ENCODE measurements at regions not wholly inside any gene's neighbourhood (a gene's known extent, or its start where the extent isn't known, plus 50 kb on each side); places are given as distances from the start of the nearest gene placed in this dataset.

DNA sequence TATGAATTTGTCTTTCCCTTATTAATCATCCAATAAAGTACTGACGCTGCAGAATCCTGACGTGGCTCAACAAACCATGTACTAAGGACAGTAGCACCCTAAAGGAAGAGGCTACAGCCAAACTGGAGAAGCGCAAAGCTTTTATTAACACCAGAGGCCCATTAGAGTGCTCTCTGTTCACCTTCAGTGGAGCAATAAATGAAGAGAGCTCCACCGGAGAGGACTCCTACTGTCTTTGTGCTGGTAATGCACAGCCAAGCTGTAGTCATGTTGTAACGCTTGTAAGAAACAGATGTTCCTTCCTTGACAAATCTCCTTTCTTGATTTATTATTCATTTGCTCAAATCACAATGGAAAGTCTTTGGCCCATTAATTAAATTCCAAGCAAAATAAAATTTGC, 220.7 kb upstream of the RRP15 start:
- H3K9me2 ChIP-seq (replicated peaks; ENCODE audit: insufficient read depth, low read length), result no peaks in the 10 kb centered on the region
- no peak overlapping the region for H2AFZ ChIP-seq (ENCODE audit: low read depth, low read length, severe bottlenecking)
- H3K9me3 ChIP-seq (ENCODE audit: insufficient read depth, low read length), result no peaks in the 10 kb centered on the region

DNA sequence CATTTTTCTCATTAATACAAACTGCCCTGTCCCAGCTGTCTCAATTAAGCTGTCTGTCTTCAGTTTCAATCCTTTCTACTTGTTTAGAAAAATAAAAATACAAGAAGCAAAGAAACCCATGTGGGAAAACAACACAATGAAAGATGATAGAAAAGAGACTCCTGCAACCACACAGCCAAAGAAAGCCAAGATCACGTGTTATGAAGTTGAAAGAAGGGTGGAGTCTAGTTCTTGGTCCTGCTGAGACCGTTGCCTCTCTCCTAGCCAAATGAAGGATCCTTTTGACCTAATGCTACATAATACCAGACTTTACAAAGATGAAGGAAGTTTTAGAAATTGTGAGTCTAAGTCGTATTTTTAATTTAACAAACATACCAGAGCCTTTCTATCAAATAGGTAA, 218.8 kb upstream of the RRP15 start:
- H3K9me2 ChIP-seq (replicated peaks; ENCODE audit: insufficient read depth, low read length), result no peaks in the 10 kb centered on the region
- no peaks in the 10 kb centered on the region for H4K20me1 ChIP-seq (ENCODE audit: low read depth, low read length)
- no peak overlapping the region for H2AFZ ChIP-seq (ENCODE audit: low read depth, low read length, severe bottlenecking)
- no peak overlapping the region for H3K4me2 ChIP-seq (ENCODE audit: low read depth, low read length, poor library complexity, severe bottlenecking)
- no peak overlapping the region for H3K27ac ChIP-seq (ENCODE audit: low read depth, low read length)
- H3K79me2 ChIP-seq (ENCODE audit: insufficient read depth, low read length), result no peaks in the 10 kb centered on the region
- H3K9me3 ChIP-seq (ENCODE audit: insufficient read depth, low read length), result no peaks in the 10 kb centered on the region
- H3K36me3 ChIP-seq (ENCODE audit: low read length), result no peaks in the 10 kb centered on the region
- no peaks in the 10 kb centered on the region for H3F3A ChIP-seq (ENCODE audit: insufficient read depth)
- no peaks in the 10 kb centered on the region for H3K27me3 ChIP-seq (ENCODE audit: low read length)
- H3K4me3 ChIP-seq (ENCODE audit: insufficient read depth, low read length, poor library complexity, severe bottlenecking), result no peak overlapping the region
- no peak overlapping the region for H3K9ac ChIP-seq (ENCODE audit: low read length)
- TF ChIP-seq EZH2phosphoT487 (conservative IDR thresholded peaks at IDR 0.05; ENCODE audit: low read length) (no peak), CTCF (IDR thresholded peaks at IDR 0.05; ENCODE audit: insufficient read depth, low read length, poor library complexity, severe bottlenecking) (no peak)

More for the DNA sequence above, 220.7 kb upstream of the RRP15 start:
- Histone ChIP-seq H3K4me3 (ENCODE audit: insufficient read depth, low read length, poor library complexity, severe bottlenecking) (no peak overlapping the region), H3K79me2 (ENCODE audit: insufficient read depth, low read length) (no peaks in the 10 kb centered on the region), H3K4me2 (ENCODE audit: low read depth, low read length, poor library complexity, severe bottlenecking) (no peak overlapping the region), H4K20me1 (ENCODE audit: low read depth, low read length) (no peaks in the 10 kb centered on the region), H3K9ac (ENCODE audit: low read length) (no peak overlapping the region), H3F3A (ENCODE audit: insufficient read depth) (no peaks in the 10 kb centered on the region), H3K27ac (ENCODE audit: low read depth, low read length) (no peak overlapping the region), H3K36me3 (ENCODE audit: low read length) (no peaks in the 10 kb centered on the region), H3K27me3 (ENCODE audit: low read length) (no peaks in the 10 kb centered on the region)
- TF ChIP-seq EZH2phosphoT487 (conservative IDR thresholded peaks at IDR 0.05; ENCODE audit: low read length), result no peak
- no peak for TF ChIP-seq CTCF (IDR thresholded peaks at IDR 0.05; ENCODE audit: insufficient read depth, low read length, poor library complexity, severe bottlenecking)

DNA sequence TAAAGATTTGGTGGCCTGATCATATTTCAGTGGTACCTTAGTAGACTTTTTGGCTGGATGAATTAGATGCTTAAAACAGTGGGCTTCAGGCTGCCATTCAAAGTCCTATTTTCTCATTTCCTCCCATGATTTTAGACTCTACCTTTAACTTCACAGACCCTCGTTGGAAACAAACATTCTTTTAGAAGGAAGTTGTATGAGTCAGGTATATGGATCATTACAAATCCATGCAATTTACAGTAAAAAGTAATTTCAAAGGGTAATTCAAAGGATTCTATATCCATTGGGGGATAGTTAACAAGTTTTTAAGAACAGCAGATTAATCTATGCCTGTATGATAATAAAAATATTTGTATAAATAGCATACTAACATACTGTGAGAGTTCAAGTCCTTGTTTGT, 216.9 kb upstream of the RRP15 start:
- no peak for TF ChIP-seq CTCF (IDR thresholded peaks at IDR 0.05; ENCODE audit: insufficient read depth, low read length, poor library complexity, severe bottlenecking)
- no peak for TF ChIP-seq EZH2phosphoT487 (conservative IDR thresholded peaks at IDR 0.05; ENCODE audit: low read length)
- Histone ChIP-seq H3K36me3 (ENCODE audit: low read length) (no peaks in the 10 kb centered on the region), H3K9me3 (ENCODE audit: insufficient read depth, low read length) (no peaks in the 10 kb centered on the region)

More for the DNA sequence above, 216.9 kb upstream of the RRP15 start:
- no peaks in the 10 kb centered on the region for H4K20me1 ChIP-seq (ENCODE audit: low read depth, low read length)
- no peaks in the 10 kb centered on the region for H3K27me3 ChIP-seq (ENCODE audit: low read length)
- H3K4me2 ChIP-seq (ENCODE audit: low read depth, low read length, poor library complexity, severe bottlenecking), result no peak overlapping the region
- H3K9ac ChIP-seq (ENCODE audit: low read length), result no peak overlapping the region
- H3K4me3 ChIP-seq (ENCODE audit: insufficient read depth, low read length, poor library complexity, severe bottlenecking), result no peak overlapping the region
- no peaks in the 10 kb centered on the region for H3K79me2 ChIP-seq (ENCODE audit: insufficient read depth, low read length)
- H3K9me2 ChIP-seq (replicated peaks; ENCODE audit: insufficient read depth, low read length), result no peaks in the 10 kb centered on the region
- no peak overlapping the region for H3K27ac ChIP-seq (ENCODE audit: low read depth, low read length)
- no peaks in the 10 kb centered on the region for H3F3A ChIP-seq (ENCODE audit: insufficient read depth)
- no peak overlapping the region for H2AFZ ChIP-seq (ENCODE audit: low read depth, low read length, severe bottlenecking)
